ENCODE measurements at regions not wholly inside any gene's neighbourhood (a gene's known extent, or its start where the extent isn't known, plus 50 kb on each side); places are given as distances from the start of the nearest gene placed in this dataset.

DNA sequence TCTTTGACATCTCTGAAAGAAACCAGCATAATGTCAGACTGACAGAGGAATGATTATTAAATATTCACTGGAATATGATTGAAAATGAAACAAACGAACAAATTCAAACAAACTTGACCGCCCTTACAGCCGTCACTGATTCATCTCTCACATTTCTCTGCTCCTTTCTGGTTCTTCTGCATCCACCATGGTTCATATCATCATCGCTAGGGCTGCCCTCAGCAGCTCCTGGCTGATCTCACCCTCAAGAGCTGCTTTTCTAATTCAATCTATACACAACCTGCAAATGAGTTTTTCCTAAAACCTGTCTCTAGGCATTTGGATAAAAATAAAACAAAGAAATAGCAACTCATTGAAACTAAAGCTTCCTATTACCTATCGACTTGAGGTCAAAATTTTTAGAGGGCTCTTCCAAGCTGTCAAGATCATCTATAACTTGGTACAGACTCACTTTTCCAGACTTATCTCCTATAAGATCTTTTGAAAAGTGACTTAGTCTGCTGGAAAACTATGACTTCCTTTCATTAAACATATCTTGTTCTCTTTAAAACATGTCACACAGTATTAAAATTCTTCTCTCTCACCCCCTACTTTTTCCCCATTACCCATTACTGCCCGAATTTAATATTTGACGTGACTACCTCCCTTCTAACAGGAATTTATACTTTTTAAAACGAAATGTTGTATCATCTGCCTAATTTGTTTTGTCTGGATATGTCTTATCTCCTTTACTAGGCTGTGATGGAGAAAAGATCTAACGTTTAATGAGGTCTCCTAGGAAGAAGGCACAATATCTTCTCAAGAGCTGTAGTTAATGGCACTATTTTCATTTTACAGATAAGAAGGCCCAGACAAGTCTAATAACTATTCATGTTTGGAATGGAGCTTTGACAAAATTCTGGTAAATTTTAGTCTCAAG, 71.0 kb upstream of the UNC5C start:
- Histone ChIP-seq H2AFZ (no peak overlapping the region), H3K79me2 (no peaks in the 10 kb centered on the region), H3K4me3 (no peak overlapping the region), H3K4me2 (no peak overlapping the region), H3K4me1 (ENCODE audit: insufficient read depth) (no peaks in the 10 kb centered on the region), H4K20me1 (ENCODE audit: insufficient read depth, poor library complexity, severe bottlenecking) (no peaks in the 10 kb centered on the region), H3K9me2 (replicated peaks; ENCODE audit: insufficient read depth) (no peaks in the 10 kb centered on the region), H3K27me3 (no peaks in the 10 kb centered on the region), H3K27ac (no peak overlapping the region), H3K36me3 (replicated peaks; ENCODE audit: insufficient read depth, low read depth) (no peaks in the 10 kb centered on the region), H3K9me3 (ENCODE audit: low read depth) (no peaks in the 10 kb centered on the region)
- no peak for DNase-seq (ENCODE audit: low spot score)
- 67% methylated on average over 9 of the region's 9 CpGs for WGBS (ENCODE audit: low lambda C conversion rate, missing lambda C conversion rate)
- no peak for TF ChIP-seq EZH2 (IDR thresholded peaks at IDR 0.05; ENCODE audit: borderline replicate concordance)
- TF ChIP-seq, protein P1, sequence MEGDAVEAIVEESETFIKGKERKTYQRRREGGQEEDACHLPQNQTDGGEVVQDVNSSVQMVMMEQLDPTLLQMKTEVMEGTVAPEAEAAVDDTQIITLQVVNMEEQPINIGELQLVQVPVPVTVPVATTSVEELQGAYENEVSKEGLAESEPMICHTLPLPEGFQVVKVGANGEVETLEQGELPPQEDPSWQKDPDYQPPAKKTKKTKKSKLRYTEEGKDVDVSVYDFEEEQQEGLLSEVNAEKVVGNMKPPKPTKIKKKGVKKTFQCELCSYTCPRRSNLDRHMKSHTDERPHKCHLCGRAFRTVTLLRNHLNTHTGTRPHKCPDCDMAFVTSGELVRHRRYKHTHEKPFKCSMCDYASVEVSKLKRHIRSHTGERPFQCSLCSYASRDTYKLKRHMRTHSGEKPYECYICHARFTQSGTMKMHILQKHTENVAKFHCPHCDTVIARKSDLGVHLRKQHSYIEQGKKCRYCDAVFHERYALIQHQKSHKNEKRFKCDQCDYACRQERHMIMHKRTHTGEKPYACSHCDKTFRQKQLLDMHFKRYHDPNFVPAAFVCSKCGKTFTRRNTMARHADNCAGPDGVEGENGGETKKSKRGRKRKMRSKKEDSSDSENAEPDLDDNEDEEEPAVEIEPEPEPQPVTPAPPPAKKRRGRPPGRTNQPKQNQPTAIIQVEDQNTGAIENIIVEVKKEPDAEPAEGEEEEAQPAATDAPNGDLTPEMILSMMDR (IDR thresholded peaks at IDR 0.05; ENCODE audit: poor library complexity): no peak
- TF ChIP-seq EZH2phosphoT487 (IDR thresholded peaks at IDR 0.05; ENCODE audit: low read depth, severe bottlenecking, unreplicated experiment): no peak

DNA sequence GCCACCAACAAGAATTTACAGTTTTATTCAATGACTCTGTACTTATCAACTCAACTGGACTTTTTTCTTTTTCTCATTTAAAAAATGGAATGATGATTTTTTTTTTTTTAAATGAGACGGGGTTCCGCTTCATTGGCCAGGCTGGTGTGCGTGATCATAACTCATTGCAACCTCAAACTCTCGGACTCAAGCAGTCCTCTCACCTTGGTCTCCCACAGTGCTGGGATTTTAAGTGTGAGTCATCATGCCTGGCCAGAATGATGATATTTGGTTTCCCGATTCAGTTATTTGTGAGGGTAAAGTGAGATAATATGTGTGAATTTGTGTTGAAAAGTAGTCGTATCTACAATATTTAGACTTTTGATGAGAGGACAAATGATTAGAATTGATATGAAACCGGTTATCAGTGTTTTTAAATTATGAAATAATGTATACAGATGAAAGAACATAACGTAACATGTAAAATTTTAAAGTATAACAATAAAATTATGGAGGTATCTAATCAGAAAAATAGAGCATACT, 66.0 kb upstream of the UNC5C start:
- H3K9me3 ChIP-seq (ENCODE audit: low read depth): no peaks in the 10 kb centered on the region
- H3K79me2 ChIP-seq: no peaks in the 10 kb centered on the region
- WGBS (ENCODE audit: low lambda C conversion rate, missing lambda C conversion rate): 88% methylated on average over 8 of the region's 8 CpGs
- H3K36me3 ChIP-seq (replicated peaks; ENCODE audit: insufficient read depth, low read depth): no peaks in the 10 kb centered on the region
- no peak for DNase-seq (ENCODE audit: low spot score)
- no peaks in the 10 kb centered on the region for H3K27me3 ChIP-seq
- H2AFZ ChIP-seq: no peak overlapping the region
- H3K4me1 ChIP-seq (ENCODE audit: insufficient read depth): no peaks in the 10 kb centered on the region
- H3K4me2 ChIP-seq: no peak overlapping the region
- H4K20me1 ChIP-seq (ENCODE audit: insufficient read depth, poor library complexity, severe bottlenecking): no peaks in the 10 kb centered on the region
- no peak overlapping the region for H3K4me3 ChIP-seq
- no peak for TF ChIP-seq EZH2 (IDR thresholded peaks at IDR 0.05; ENCODE audit: borderline replicate concordance)
- TF ChIP-seq, protein P1 (IDR thresholded peaks at IDR 0.05; ENCODE audit: poor library complexity): no peak
- TF ChIP-seq EZH2phosphoT487 (IDR thresholded peaks at IDR 0.05; ENCODE audit: low read depth, severe bottlenecking, unreplicated experiment): no peak
- H3K9me2 ChIP-seq (replicated peaks; ENCODE audit: insufficient read depth): no peaks in the 10 kb centered on the region
- no peak overlapping the region for H3K27ac ChIP-seq

DNA sequence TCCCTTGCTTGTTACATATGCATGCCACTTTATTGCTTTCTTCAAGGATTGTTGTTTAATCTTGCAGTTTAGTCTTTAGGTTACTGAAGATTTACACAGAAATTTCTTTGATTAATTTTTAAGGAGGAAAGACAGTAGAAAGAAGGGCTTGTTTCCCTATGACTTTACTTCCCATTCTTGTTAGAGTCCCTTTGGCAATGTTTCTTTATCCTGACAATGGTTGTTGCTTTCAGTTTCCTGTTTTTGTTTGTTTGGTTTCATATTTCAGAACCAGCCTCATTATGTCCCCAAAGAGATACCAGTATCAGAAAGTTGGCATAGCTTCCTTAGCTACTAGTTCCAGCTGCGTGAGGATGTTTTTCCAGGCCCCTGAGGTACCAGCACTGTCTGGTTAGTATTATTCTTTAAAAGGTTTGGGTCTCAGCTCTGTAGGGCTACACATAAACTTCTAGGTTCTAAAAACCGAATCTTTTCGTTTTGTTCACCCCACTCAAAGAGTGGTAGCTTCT, 61.3 kb upstream of the UNC5C start:
- Histone ChIP-seq H3K27me3 (no peaks in the 10 kb centered on the region), H3K4me3 (no peak overlapping the region), H3K79me2 (no peaks in the 10 kb centered on the region), H3K27ac (no peak overlapping the region), H3K9me2 (replicated peaks; ENCODE audit: insufficient read depth) (no peaks in the 10 kb centered on the region), H3K36me3 (replicated peaks; ENCODE audit: insufficient read depth, low read depth) (no peaks in the 10 kb centered on the region), H3K4me1 (ENCODE audit: insufficient read depth) (no peaks in the 10 kb centered on the region), H3K4me2 (no peak overlapping the region), H2AFZ (no peak overlapping the region), H3K9me3 (ENCODE audit: low read depth) (no peaks in the 10 kb centered on the region), H4K20me1 (ENCODE audit: insufficient read depth, poor library complexity, severe bottlenecking) (no peaks in the 10 kb centered on the region)
- 90% methylated on average over 3 of the region's 3 CpGs for WGBS (ENCODE audit: low lambda C conversion rate, missing lambda C conversion rate)
- TF ChIP-seq, protein P1 (IDR thresholded peaks at IDR 0.05; ENCODE audit: poor library complexity): no peak
- TF ChIP-seq EZH2 (IDR thresholded peaks at IDR 0.05; ENCODE audit: borderline replicate concordance): no peak
- no peak for TF ChIP-seq EZH2phosphoT487 (IDR thresholded peaks at IDR 0.05; ENCODE audit: low read depth, severe bottlenecking, unreplicated experiment)
- DNase-seq (ENCODE audit: low spot score): no peak
